Activated T-helper 2 cell treated with anti-CD3 and anti-CD28 coated beads, Interferon-gamma antibody, Interleukin-2, Interleukin-4, amounts not matched to agents 10 μg/mL and 5 μg/mL and 100 μg/mL, durations not matched to agents 14 hours and 24 hours and 36 hours (primary cell): ENCODE measurements at regions not wholly inside any gene's neighbourhood (a gene's known extent, or its start where the extent isn't known, plus 50 kb on each side); places are given as distances from the start of the nearest gene placed in this dataset.
A peak's percentile ranks its signal among the peaks of the same experiment; 100 is the strongest.
"Not testable (repeated sequence)": the region's sequence is repeated elsewhere in the genome, so short reads cannot be mapped to it uniquely, and the experiment has no call there.

Source experiments
- DNase-seq: peaks from one replicate; pipeline ENCODE4 v3.0.0; 2021; ENCODE audit warnings: low spot score
- H3K27ac Mint-ChIP-seq: one replicate; pipeline ENCODE4 v1.8.0; 2021; ENCODE audit warnings: mixed read lengths
- H3K27me3 Mint-ChIP-seq: one replicate; pipeline ENCODE4 v1.8.0; 2021; ENCODE audit warnings: low read depth, mixed read lengths
- H3K36me3 Mint-ChIP-seq: one replicate; pipeline ENCODE4 v1.8.0; 2021; ENCODE audit warnings: low read depth, mixed read lengths
- H3K4me1 Mint-ChIP-seq: one replicate; pipeline ENCODE4 v1.8.0; 2021; ENCODE audit warnings: low read depth, mixed read lengths
- H3K4me3 Mint-ChIP-seq: one replicate; pipeline ENCODE4 v1.8.0; 2021; ENCODE audit warnings: low read depth, mild to moderate bottlenecking, moderate library complexity, mixed read lengths
- H3K9me3 Mint-ChIP-seq: one replicate; pipeline ENCODE4 v1.8.0; 2021; ENCODE audit warnings: mixed read lengths
- intact Hi-C: fragments of 100-400 bp; cut with micrococcal nuclease; formaldehyde crosslinking; loops from one replicate; pipeline ENCODE4 v1.15.1; 2023

DNA sequence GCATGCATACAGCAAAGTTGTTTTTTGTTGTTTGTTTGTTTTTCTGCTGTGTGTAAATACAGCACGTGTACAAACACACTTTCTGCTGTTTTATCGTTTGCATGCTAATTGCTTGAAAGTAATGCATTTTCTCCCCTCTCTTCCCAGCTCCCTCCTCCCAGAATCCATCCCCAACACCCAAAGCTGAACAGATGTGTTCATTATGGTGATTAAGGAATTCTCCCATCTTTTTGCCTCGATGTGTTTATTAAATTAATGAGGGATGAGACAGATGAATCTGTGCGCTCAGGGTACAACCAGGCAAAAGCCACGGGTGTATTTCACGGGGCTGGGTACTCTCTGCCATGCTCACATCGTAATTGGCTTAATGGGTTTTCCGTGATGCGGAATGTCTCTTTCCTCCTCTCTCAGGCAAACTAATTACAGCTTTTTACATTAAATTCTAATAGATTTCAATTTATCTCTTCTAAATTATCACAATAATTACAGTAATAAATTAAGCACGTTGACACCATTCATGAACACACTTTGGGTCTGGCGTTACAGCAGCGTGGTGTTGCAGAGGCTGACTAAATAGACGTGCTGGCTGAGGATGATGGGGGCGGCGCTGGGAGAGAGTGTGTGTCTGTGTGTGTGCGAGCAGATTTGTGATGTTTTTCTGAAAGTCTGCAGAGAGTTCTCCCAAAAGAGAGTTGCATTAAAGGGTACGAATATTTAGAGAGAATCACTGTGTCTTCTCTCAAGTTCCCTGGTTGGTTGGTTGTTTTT is 117.7 kb downstream of the CRLF2 start:
- no peaks in the 10 kb centered on the region for H3K36me3 Mint-ChIP-seq
- no peaks in the 10 kb centered on the region for H3K27me3 Mint-ChIP-seq
- H3K9me3 Mint-ChIP-seq = peaks cover 7% of the 10 kb centered on the region
- DNase-seq = no peak
- no peak overlapping the region for H3K27ac Mint-ChIP-seq
- intact Hi-C loops = no loop called here
- no peak overlapping the region for H3K4me3 Mint-ChIP-seq
- H3K4me1 Mint-ChIP-seq = peaks cover 8% of the 10 kb centered on the region

DNA sequence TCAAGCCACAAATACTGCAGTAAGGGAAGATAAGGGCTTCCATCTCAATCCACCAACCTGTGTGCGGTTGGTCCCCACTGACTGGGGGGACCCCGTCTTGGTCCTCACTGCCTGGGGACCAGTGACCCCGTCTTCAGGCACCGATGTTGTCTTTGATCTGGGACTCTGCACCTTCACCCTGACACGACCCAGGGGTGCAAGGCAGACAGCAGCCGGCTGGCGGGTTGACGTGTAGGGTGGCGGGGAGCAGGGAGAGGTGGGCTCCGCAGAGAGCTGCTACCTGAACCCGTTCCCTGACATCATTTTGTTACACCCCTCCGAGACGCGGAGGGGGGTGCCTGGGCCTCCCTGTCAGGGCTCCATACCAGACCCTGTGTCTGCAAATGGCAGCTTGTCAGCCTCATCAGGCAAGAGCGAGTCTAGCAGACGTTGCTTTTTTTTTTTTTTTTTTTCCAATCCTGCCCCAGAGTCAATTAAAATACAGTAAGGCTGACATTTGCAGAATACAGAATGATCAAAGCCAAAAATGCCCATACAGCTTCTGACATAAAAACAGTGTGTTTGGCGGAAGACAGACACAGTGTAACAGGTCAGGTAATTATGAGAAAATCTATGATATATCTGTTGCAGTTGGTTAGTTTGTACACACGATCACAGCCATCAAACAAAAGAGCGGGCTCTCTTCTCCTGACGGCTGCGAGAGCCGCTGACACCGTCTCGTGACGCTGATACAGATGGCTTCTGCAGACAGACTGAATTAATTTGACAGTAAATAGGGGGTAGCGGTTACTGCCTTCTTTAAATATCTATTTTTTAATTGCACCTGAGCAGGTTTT is 118.6 kb downstream of the CRLF2 start:
- Mint-ChIP-seq H3K4me1 (peaks cover 8% of the 10 kb centered on the region), H3K27ac (peak overlapping the region; percentile 88), H3K27me3 (no peaks in the 10 kb centered on the region), H3K36me3 (no peaks in the 10 kb centered on the region), H3K9me3 (peaks cover 7% of the 10 kb centered on the region), H3K4me3 (peak overlapping the region; percentile 69)
- intact Hi-C loops = no loop called here
- DNase-seq = no peak

DNA sequence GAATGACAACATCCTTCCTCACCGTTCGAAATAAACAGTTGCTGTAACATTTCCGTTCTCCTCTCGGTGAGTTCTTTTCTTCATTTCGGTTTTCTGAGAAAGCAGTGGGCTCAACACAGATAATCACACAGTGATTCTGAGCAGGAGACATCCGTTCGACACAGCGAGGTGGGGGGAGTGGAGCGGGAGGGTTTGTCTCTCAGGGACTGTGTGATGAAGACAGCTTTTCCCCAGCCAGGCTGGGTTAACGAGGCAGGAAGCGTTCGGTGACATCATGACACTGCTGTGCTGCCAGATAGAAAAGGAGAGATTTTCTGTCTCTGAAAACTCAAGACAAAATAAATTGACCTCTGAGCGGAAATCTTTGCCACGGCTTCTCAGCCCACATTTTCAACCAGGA is 119.3 kb downstream of the CRLF2 start:
- Mint-ChIP-seq H3K36me3 (no peaks in the 10 kb centered on the region), H3K27ac (peak overlapping the region; percentile 88), H3K4me1 (peaks cover 8% of the 10 kb centered on the region), H3K4me3 (peak overlapping the region; percentile 69), H3K9me3 (peaks cover 7% of the 10 kb centered on the region), H3K27me3 (no peaks in the 10 kb centered on the region)
- peak; percentile 46 for DNase-seq
- intact Hi-C loops = no loop called here

DNA sequence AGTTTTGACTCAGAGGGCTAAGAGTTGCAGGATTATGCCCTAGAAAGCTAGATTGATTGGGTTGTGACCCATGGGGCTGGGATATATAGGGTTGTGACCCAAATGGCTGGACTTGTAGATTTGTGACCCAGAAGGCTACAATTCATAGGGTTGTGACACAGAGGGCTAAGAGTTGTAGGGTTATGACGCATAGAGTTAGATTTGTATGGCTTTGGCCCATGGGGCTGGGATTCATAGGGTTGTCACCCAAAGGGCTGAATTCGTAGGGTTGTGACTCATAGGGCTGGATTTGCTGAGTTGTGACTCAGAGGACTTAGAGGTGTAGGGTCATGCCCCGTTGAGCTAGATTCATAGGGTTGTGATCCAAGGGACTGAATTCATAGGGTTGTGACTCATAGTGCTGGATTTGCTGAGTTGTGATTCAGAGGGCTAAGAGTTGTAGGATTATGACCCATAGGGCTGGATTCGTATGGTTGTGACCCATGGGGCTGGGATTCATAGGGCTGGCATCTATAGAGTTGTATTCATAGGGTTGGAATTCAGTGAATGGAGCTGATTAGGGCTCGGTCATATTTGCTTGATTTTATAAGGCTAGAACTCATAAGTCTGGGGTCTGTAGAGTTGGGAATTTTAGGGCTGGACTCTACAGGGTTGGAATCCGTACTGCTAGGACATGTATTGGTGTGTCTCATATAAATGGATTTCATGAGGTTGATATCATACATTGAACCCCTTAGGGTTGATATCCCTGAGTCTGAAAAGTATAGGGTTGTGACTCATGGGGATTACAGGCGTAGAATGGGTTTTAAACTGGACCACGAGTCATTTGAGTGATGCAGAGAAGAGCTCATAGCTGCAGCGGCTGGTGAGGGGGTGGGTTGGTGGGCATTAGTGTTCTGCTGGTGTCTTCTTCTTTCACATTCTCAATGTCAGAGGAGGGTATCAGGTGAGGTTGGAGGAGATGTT is 125.7 kb downstream of the CRLF2 start:
- Mint-ChIP-seq H3K27me3 (no peaks in the 10 kb centered on the region), H3K36me3 (no peaks in the 10 kb centered on the region), H3K4me1 (no peaks in the 10 kb centered on the region), H3K9me3 (peaks cover 31% of the 10 kb centered on the region), H3K4me3 (no peak overlapping the region), H3K27ac (no peak overlapping the region)
- intact Hi-C loops = no loop called here
- no peak for DNase-seq

DNA sequence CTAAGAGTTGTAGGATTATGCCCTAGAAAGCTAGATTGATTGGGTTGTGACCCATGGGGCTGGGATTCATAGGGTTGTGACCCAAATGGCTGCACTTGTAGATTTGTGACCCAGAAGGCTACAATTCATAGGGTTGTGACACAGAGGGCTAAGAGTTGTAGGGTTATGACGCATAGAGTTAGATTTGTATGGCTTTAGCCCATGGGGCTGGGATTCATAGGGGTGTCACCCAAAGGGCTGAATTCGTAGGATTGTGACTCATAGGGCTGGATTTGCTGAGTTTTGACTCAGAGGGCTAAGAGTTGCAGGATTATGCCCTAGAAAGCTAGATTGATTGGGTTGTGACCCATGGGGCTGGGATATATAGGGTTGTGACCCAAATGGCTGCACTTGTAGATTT is 126.6 kb downstream of the CRLF2 start:
- intact Hi-C loops, DNase-seq, H3K27ac Mint-ChIP-seq, H3K27me3 Mint-ChIP-seq, H3K36me3 Mint-ChIP-seq, H3K4me1 Mint-ChIP-seq, H3K4me3 Mint-ChIP-seq: not testable (repeated sequence)
- H3K9me3 Mint-ChIP-seq = peaks cover 31% of the 10 kb centered on the region

DNA sequence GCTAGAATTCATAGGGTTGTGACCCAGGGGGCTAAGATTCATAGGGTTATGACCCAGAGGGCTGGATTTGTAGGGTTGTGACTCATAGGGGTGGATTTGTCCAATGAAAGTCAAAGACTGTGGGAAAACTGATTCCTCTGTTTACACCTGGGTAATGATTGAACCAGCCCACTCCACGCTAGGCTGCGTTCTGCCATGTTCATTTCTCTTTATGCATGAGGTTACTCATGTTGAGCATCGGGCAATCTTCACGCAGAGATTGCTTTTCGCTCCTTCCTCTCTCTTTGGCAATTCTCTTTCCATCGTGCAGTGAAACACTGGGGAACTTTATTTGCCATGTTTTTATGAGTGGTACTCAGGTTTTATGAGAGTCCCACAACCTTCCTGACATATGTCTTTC is 127.8 kb downstream of the CRLF2 start:
- Mint-ChIP-seq H3K27ac (no peak overlapping the region), H3K36me3 (no peaks in the 10 kb centered on the region), H3K27me3 (no peaks in the 10 kb centered on the region), H3K9me3 (peaks cover 31% of the 10 kb centered on the region), H3K4me3 (no peak overlapping the region), H3K4me1 (no peaks in the 10 kb centered on the region)
- intact Hi-C loops = no loop called here
- no peak for DNase-seq

DNA sequence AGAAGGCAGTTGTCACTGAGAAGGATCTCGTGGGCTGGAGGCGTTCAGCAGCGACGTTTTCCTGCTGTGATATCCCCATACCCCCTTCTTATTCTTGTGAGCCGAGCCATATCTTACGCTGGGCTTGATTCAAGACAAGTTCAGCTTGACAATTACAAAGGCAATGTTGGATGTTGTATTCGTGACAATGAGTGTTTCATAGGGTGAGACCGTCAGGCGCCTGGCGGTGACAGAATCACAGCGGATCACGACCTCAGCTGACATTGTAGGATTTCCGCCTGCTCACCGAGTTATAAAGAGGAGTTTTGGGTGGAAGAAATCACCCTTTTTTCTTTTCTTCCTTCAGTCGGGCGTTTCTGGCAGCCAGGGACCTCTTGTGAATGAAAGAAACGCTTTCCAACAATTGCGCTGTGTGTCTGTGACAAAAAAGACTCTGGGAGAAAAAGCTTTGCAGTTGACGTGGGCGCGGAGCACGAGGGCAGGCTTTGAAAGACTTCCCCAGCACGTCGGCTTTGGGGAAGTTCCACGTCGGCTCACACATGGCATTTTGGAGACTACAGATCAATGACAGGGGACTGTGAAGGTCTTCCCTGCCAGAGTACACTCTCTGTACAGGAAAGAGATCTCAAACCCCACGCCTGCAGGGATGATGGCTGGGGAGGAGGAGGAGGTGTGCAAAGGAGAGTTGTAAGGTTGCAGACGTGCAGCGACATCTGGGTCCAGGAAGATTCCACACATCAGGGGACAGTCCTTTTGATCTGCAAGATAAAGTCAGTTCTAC is 135.4 kb downstream of the CRLF2 start:
- Mint-ChIP-seq H3K9me3 (peaks cover 20% of the 10 kb centered on the region), H3K27ac (no peak overlapping the region)
- intact Hi-C loops = loop anchor here (10.0 kb wide), 3 partner anchors 62 to 142 kb away; no protein-coding TSS in a partner anchor

DNA sequence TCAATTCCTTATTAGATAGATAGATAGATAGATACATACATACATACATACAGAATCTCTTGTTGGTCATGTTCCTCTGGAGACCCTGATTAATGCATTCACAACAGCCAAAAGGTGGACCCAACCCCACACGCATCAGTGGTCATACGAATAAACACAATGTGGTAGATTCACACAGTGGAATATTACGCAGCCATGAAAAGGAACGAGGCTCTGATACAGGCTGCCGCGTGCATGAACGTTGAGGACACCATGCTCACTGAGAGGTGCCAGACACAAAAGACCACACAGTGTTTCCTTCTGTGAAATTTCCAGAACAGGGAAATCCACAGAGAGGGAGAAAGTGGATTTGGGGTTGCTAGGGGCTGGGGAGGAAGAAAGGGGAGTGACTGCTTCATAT is 136.7 kb downstream of the CRLF2 start:
- Mint-ChIP-seq H3K27me3 (peaks cover 4% of the 10 kb centered on the region), H3K4me1 (no peaks in the 10 kb centered on the region), H3K27ac (no peak overlapping the region), H3K9me3 (peaks cover 20% of the 10 kb centered on the region), H3K4me3 (no peak overlapping the region), H3K36me3 (no peaks in the 10 kb centered on the region)
- DNase-seq = no peak
- intact Hi-C loops = loop anchor here (10.0 kb wide), 3 partner anchors 61 to 141 kb away; no protein-coding TSS in a partner anchor

More for the DNA sequence above, 135.4 kb downstream of the CRLF2 start:
- H3K4me3 Mint-ChIP-seq = peak overlapping the region; percentile 2
- no peaks in the 10 kb centered on the region for H3K36me3 Mint-ChIP-seq
- H3K4me1 Mint-ChIP-seq = no peaks in the 10 kb centered on the region
- H3K27me3 Mint-ChIP-seq = peaks cover 4% of the 10 kb centered on the region
- DNase-seq = no peak

DNA sequence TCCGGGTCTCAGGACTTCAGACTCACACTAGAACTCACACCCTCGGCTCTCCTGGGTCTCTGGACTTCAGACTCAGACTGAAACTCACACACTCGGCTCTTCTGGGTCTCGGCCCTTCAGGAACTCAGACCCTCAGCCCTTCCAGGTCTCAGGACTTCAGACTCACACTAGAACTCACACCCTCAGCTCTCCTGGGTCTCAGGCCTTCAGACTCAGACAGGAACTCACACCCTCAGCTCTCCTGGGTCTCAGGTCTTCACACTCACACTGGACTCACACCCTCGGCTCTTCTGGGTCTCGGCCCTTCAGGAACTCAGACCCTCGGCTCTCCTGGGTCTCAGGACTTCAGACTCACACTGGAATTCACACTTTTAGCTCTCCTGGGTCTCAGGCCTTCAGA is 137.3 kb downstream of the CRLF2 start:
- Mint-ChIP-seq H3K27me3 (peaks cover 4% of the 10 kb centered on the region), H3K4me1 (no peaks in the 10 kb centered on the region), H3K27ac (no peak overlapping the region), H3K9me3 (peaks cover 20% of the 10 kb centered on the region), H3K4me3 (no peak overlapping the region), H3K36me3 (no peaks in the 10 kb centered on the region)
- DNase-seq = no peak
- intact Hi-C loops = loop anchor here (10.0 kb wide), 3 partner anchors 60 to 140 kb away; no protein-coding TSS in a partner anchor

DNA sequence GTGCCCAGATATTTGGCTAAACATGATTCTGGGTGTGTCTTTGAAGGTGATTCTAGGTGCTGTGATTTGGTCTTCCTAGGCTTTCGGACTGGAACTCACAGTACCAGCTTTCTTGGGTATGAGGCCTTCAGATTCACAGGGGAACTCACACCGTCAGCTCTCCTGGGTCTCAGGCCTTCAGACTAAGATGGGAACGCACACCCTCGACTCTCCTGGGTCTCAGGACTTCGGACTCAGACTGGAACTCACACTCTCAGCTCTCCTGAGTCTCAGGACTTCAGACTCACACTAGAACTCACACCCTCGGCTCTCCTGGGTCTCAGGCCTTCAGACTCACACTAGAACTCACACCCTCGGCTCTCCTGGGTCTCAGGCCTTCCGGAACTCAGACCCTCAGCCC is 137.7 kb downstream of the CRLF2 start:
- DNase-seq = no peak
- Mint-ChIP-seq H3K4me1 (no peaks in the 10 kb centered on the region), H3K9me3 (peaks cover 20% of the 10 kb centered on the region), H3K27me3 (peaks cover 4% of the 10 kb centered on the region), H3K4me3 (no peak overlapping the region), H3K27ac (no peak overlapping the region), H3K36me3 (no peaks in the 10 kb centered on the region)
- intact Hi-C loops = loop anchor here (10.0 kb wide), 3 partner anchors 60 to 140 kb away; no protein-coding TSS in a partner anchor

DNA sequence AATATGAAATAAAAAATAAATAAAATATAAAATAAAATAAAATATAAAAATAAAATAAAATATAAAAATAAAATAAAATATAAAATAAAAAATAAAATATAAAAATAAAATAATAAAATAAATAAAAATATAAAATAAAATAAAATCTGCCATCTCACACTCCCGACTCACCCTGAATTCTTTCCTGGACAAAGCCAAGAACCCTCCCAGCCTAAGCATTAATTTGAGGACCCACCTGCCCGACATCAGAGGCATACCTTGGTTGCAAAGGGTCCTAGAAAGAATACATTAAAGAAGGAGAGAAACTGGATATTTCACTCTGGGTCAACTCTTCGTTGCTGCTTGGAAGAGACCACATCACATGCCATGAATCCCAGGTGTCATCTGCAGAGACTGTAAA is 138.3 kb downstream of the CRLF2 start:
- H3K27me3 Mint-ChIP-seq = peaks cover 4% of the 10 kb centered on the region
- DNase-seq = no peak
- peak overlapping the region; percentile 52 for H3K27ac Mint-ChIP-seq
- no peaks in the 10 kb centered on the region for H3K4me1 Mint-ChIP-seq
- H3K9me3 Mint-ChIP-seq = peaks cover 20% of the 10 kb centered on the region
- H3K36me3 Mint-ChIP-seq = no peaks in the 10 kb centered on the region
- H3K4me3 Mint-ChIP-seq = no peak overlapping the region
- intact Hi-C loops = loop anchor here (10.0 kb wide), 3 partner anchors 59 to 139 kb away; no protein-coding TSS in a partner anchor
